ENCODE measurements at regions not wholly inside any gene's neighbourhood (a gene's known extent, or its start where the extent isn't known, plus 50 kb on each side); places are given as distances from the start of the nearest gene placed in this dataset.

DNA sequence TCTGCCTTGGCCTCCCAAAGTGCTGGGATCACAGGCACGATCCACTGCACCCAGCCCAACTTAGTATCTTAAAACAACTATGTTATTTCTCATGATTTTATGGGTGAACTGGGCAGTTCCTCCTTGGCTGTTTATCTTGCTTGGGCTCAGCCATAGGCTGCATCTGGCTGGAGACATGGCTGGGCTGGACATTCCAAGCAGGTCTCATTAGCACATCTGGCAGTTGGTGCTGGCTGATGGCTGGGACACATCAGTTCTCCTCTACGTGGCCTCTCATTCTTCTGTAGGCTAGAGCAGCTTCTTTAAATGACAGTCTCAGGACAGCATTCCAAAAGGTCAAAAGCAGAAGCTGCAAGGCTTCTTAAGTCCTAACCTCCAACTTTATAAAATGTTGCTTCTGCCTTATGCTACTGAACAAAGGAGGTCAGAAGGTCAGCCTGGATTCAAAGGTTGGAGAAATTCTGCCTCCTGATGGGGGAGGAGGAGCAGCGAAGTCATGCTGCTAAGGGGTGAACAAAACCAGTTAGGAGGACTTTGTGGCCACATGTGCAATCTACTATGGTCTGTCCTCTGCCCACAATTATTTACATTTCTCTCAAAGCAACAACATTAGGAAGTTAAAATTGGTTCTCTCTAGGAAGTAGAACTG lies 144.0 kb downstream of the AQP9 start:
- ATAC-seq = no peak

GRCh38 chr15:58283302-58283701 lies 145.1 kb downstream of the AQP9 start:
- TF ChIP-seq ZNF70 (CRISPR knock-in tag; IDR thresholded peaks at IDR 0.05) (no peak), ZNF8 (CRISPR knock-in tag; IDR thresholded peaks at IDR 0.05) (no peak)
- no peak for ATAC-seq

More for the DNA sequence above, 144.0 kb downstream of the AQP9 start:
- no peak for TF ChIP-seq TOX (CRISPR knock-in tag; IDR thresholded peaks at IDR 0.05; ENCODE audit: borderline replicate concordance)
- no peak for TF ChIP-seq ISL1 (CRISPR knock-in tag; IDR thresholded peaks at IDR 0.05)
- TF ChIP-seq ZNF8 (CRISPR knock-in tag; IDR thresholded peaks at IDR 0.05) = no peak
- no peak for TF ChIP-seq CSDC2 (CRISPR knock-in tag; IDR thresholded peaks at IDR 0.05)
- TF ChIP-seq, protein P1, sequence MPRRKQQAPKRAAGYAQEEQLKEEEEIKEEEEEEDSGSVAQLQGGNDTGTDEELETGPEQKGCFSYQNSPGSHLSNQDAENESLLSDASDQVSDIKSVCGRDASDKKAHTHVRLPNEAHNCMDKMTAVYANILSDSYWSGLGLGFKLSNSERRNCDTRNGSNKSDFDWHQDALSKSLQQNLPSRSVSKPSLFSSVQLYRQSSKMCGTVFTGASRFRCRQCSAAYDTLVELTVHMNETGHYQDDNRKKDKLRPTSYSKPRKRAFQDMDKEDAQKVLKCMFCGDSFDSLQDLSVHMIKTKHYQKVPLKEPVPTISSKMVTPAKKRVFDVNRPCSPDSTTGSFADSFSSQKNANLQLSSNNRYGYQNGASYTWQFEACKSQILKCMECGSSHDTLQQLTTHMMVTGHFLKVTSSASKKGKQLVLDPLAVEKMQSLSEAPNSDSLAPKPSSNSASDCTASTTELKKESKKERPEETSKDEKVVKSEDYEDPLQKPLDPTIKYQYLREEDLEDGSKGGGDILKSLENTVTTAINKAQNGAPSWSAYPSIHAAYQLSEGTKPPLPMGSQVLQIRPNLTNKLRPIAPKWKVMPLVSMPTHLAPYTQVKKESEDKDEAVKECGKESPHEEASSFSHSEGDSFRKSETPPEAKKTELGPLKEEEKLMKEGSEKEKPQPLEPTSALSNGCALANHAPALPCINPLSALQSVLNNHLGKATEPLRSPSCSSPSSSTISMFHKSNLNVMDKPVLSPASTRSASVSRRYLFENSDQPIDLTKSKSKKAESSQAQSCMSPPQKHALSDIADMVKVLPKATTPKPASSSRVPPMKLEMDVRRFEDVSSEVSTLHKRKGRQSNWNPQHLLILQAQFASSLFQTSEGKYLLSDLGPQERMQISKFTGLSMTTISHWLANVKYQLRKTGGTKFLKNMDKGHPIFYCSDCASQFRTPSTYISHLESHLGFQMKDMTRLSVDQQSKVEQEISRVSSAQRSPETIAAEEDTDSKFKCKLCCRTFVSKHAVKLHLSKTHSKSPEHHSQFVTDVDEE (CRISPR knock-in tag; IDR thresholded peaks at IDR 0.05) = no peak
- no peak for TF ChIP-seq ZNF70 (CRISPR knock-in tag; IDR thresholded peaks at IDR 0.05)
- TF ChIP-seq CREB5 (CRISPR knock-in tag; IDR thresholded peaks at IDR 0.05; ENCODE audit: low read depth) = no peak
- no peak for TF ChIP-seq POU6F1 (CRISPR knock-in tag; IDR thresholded peaks at IDR 0.05; ENCODE audit: borderline replicate concordance, low read depth)
- no peak for TF ChIP-seq ZNF565 (CRISPR knock-in tag; conservative IDR thresholded peaks at IDR 0.05; ENCODE audit: low read depth)
- TF ChIP-seq, protein P2, sequence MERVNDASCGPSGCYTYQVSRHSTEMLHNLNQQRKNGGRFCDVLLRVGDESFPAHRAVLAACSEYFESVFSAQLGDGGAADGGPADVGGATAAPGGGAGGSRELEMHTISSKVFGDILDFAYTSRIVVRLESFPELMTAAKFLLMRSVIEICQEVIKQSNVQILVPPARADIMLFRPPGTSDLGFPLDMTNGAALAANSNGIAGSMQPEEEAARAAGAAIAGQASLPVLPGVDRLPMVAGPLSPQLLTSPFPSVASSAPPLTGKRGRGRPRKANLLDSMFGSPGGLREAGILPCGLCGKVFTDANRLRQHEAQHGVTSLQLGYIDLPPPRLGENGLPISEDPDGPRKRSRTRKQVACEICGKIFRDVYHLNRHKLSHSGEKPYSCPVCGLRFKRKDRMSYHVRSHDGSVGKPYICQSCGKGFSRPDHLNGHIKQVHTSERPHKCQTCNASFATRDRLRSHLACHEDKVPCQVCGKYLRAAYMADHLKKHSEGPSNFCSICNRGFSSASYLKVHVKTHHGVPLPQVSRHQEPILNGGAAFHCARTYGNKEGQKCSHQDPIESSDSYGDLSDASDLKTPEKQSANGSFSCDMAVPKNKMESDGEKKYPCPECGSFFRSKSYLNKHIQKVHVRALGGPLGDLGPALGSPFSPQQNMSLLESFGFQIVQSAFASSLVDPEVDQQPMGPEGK (CRISPR knock-in tag; IDR thresholded peaks at IDR 0.05; ENCODE audit: borderline replicate concordance) = no peak
- TF ChIP-seq GLIS3 (CRISPR knock-in tag; IDR thresholded peaks at IDR 0.05) = no peak
- no peak for TF ChIP-seq ARNTL (CRISPR knock-in tag; IDR thresholded peaks at IDR 0.05; ENCODE audit: borderline replicate concordance, low read depth)

DNA sequence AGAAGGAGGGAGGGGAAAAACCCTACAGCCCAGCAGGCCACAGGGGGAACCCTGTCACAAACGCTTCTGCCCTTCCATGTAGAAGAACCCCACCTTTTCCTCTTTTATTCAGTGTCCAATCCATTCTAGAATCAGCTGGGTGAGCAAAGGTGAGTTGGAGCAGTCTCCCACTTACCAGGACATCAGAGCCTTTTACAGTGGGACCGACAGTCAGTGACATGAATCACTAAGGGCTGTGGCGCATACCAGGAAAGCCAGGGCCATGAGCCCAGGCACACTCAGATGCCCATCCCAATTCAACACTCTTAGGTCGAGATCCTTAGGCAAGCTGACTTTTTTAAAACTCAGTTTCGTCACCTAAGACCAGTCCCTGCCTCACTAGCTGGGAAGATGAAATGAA lies 146.1 kb downstream of the AQP9 start:
- TF ChIP-seq ZFP30 (CRISPR knock-in tag; IDR thresholded peaks at IDR 0.05) (no peak), POU6F1 (CRISPR knock-in tag; IDR thresholded peaks at IDR 0.05; ENCODE audit: borderline replicate concordance, low read depth) (no peak), GLIS3 (CRISPR knock-in tag; IDR thresholded peaks at IDR 0.05) (no peak), ZNF8 (CRISPR knock-in tag; IDR thresholded peaks at IDR 0.05) (no peak), CSDC2 (CRISPR knock-in tag; IDR thresholded peaks at IDR 0.05) (no peak), CREB5 (CRISPR knock-in tag; IDR thresholded peaks at IDR 0.05; ENCODE audit: low read depth) (no peak), SNAI2 (CRISPR knock-in tag; IDR thresholded peaks at IDR 0.05) (no peak), PPARA (CRISPR knock-in tag; IDR thresholded peaks at IDR 0.05; ENCODE audit: borderline replicate concordance) (no peak), ISL1 (CRISPR knock-in tag; IDR thresholded peaks at IDR 0.05) (no peak), TCF4 (CRISPR knock-in tag; IDR thresholded peaks at IDR 0.05; ENCODE audit: borderline replicate concordance) (no peak), ZNF565 (CRISPR knock-in tag; conservative IDR thresholded peaks at IDR 0.05; ENCODE audit: low read depth) (no peak), RARB (CRISPR knock-in tag; IDR thresholded peaks at IDR 0.05) (no peak), BACH2 (CRISPR knock-in tag; IDR thresholded peaks at IDR 0.05; ENCODE audit: borderline replicate concordance) (no peak), TOX (CRISPR knock-in tag; IDR thresholded peaks at IDR 0.05; ENCODE audit: borderline replicate concordance) (no peak), OSR1 (CRISPR knock-in tag; IDR thresholded peaks at IDR 0.05) (no peak), ESRRG (CRISPR knock-in tag; IDR thresholded peaks at IDR 0.05) (no peak)
- ATAC-seq = no peak
